Endothelial cell (in vitro differentiated cells): ENCODE measurements at regions not wholly inside any gene's neighbourhood (a gene's known extent, or its start where the extent isn't known, plus 50 kb on each side); places are given as distances from the start of the nearest gene placed in this dataset.

Experiments used
- DNase-seq: peaks from one replicate; pipeline ENCODE4 v3.0.0; 2021; ENCODE audit warnings: low spot score
- H3K27ac Mint-ChIP-seq: one replicate; pipeline ENCODE4 v1.8.0; 2021; ENCODE audit warnings: mixed read lengths, inconsistent platforms; ENCODE audit not compliant: unreplicated experiment
- H3K27me3 Mint-ChIP-seq: one replicate; pipeline ENCODE4 v1.8.0; 2021; ENCODE audit warnings: mild to moderate bottlenecking, moderate library complexity, mixed read lengths, inconsistent platforms; ENCODE audit not compliant: unreplicated experiment
- H3K36me3 Mint-ChIP-seq: one replicate; pipeline ENCODE4 v1.8.0; 2021; ENCODE audit warnings: mild to moderate bottlenecking, low read depth, mixed read lengths, inconsistent platforms; ENCODE audit not compliant: unreplicated experiment
- H3K4me1 Mint-ChIP-seq: one replicate; pipeline ENCODE4 v1.8.0; 2021; ENCODE audit warnings: mild to moderate bottlenecking, mixed read lengths, inconsistent platforms; ENCODE audit not compliant: unreplicated experiment
- H3K4me3 Mint-ChIP-seq: one replicate; pipeline ENCODE4 v1.8.0; 2021; ENCODE audit warnings: mild to moderate bottlenecking, mixed read lengths, inconsistent platforms; ENCODE audit not compliant: unreplicated experiment
- H3K9me3 Mint-ChIP-seq: one replicate; pipeline ENCODE4 v1.8.0; 2021; ENCODE audit warnings: mixed read lengths, inconsistent platforms; ENCODE audit not compliant: unreplicated experiment
- TF ChIP-seq, protein P1 (sequence below): fragments of 200-600 bp; sonication (generic); IDR thresholded peaks from one replicate; pipeline ENCODE4 v1.5.0; 2021; ENCODE audit warnings: antibody characterized with exemption; ENCODE audit not compliant: unreplicated experiment

DNA sequence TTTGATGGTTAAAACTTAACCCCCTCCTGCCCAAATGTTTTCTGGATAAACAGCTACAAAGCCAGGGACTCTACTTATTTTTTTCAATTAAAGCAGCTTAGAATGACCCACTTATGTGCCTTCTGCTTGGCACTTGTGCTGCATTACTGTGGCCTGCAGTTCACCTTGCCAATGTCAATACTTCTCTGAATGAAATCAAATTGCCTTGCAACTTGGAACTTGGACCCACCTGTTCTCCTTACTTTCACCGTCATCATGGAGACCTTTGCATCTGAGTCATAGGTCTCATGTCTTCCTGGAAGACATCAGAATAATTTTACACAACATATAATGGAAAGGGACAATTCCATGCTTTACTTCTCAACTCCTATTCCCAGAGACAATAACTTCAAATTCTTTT lies 92.1 kb upstream of the FHL2 start:
- Mint-ChIP-seq H3K27ac (no peak overlapping the region), H3K4me1 (no peaks in the 10 kb centered on the region), H3K9me3 (peaks cover 5% of the 10 kb centered on the region), H3K27me3 (no peaks in the 10 kb centered on the region), H3K4me3 (no peak overlapping the region), H3K36me3 (peaks cover 3% of the 10 kb centered on the region)
- DNase-seq, result no peak
- TF ChIP-seq, protein P1, sequence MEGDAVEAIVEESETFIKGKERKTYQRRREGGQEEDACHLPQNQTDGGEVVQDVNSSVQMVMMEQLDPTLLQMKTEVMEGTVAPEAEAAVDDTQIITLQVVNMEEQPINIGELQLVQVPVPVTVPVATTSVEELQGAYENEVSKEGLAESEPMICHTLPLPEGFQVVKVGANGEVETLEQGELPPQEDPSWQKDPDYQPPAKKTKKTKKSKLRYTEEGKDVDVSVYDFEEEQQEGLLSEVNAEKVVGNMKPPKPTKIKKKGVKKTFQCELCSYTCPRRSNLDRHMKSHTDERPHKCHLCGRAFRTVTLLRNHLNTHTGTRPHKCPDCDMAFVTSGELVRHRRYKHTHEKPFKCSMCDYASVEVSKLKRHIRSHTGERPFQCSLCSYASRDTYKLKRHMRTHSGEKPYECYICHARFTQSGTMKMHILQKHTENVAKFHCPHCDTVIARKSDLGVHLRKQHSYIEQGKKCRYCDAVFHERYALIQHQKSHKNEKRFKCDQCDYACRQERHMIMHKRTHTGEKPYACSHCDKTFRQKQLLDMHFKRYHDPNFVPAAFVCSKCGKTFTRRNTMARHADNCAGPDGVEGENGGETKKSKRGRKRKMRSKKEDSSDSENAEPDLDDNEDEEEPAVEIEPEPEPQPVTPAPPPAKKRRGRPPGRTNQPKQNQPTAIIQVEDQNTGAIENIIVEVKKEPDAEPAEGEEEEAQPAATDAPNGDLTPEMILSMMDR, result no peak

DNA sequence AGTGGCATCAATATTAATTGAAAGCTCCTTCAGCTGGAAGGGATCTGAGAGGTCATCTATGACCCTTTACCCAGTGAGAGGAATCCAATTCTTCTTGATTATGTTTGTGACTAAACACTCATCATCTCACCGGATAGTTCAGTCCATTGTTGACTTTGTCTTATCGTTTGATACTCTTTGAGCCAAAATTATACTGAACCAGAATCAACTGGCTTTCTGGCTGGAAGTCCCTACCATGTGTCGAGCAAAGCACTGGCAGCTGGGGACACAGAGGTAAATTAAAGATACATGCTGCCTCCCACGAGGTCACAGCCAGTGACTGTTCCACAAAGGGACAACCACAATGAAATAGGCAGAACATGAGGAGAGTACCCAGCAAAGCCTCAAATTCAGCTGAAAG lies 91.4 kb upstream of the FHL2 start:
- TF ChIP-seq, protein P1, result no peak
- Mint-ChIP-seq H3K27me3 (no peaks in the 10 kb centered on the region), H3K4me3 (no peak overlapping the region), H3K36me3 (peaks cover 3% of the 10 kb centered on the region), H3K9me3 (peaks cover 5% of the 10 kb centered on the region), H3K27ac (no peak overlapping the region), H3K4me1 (no peaks in the 10 kb centered on the region)
- no peak for DNase-seq

DNA sequence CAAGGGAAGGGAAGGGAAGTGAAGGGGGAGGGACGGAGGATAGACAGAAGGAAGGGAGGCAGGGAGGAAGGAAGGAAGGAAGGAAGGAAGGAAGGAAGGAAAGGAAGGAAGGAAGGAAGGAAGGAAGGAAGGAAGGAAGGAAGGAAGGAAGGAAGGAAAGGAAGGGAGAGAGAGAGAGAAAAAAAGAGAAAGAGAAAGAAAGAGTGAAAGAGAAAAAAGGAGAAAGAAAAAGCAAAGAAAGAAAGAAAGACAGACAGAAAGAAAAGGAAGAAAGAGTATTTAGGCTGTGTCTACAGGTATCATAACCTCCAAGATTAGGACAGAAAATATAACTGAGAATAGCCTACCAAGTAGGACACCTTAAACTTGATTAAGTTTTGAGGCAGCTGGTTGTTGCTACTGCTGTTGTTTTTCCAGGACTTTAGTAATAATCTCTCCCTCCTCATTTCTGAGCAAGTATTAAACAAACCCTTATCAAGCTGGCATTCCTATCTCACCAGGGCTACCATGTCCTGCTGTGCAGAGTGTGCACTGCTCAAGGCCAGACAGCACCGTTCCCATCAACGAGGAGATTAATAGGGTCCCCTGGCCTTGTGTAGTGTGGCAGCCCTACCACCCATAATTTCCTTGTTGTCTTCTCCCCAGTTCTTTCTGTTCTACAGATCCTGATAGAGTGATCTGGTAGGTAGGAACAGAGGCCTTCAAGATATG lies 90.5 kb upstream of the FHL2 start:
- TF ChIP-seq, protein P1, result no peak
- Mint-ChIP-seq H3K9me3 (peaks cover 5% of the 10 kb centered on the region), H3K4me3 (no peak overlapping the region), H3K4me1 (no peaks in the 10 kb centered on the region), H3K27ac (no peak overlapping the region), H3K36me3 (peaks cover 3% of the 10 kb centered on the region), H3K27me3 (no peaks in the 10 kb centered on the region)
- no peak for DNase-seq

DNA sequence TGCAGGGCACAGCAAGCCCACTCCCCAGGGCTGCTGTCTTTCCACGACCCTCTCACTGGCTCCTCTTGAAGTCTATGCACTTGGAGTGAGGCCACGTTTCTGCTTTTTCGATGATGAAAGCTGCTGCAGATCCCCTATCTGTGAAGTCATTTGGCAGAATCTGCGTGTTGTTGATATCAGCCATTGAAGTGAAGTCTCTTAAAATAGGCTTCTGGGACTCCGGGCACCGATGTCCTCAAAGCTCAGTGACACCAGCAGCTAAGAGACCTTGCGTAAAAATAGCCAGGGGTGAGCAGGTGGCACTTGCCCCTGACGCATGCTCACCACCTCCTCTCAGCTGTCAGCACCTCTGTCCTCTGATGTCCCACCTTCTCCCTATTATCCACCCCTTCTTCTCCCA lies 89.4 kb upstream of the FHL2 start:
- Mint-ChIP-seq H3K4me1 (no peaks in the 10 kb centered on the region), H3K27ac (no peak overlapping the region), H3K4me3 (no peak overlapping the region), H3K36me3 (peaks cover 3% of the 10 kb centered on the region), H3K27me3 (no peaks in the 10 kb centered on the region), H3K9me3 (peaks cover 5% of the 10 kb centered on the region)
- TF ChIP-seq, protein P1, result no peak
- DNase-seq, result no peak

DNA sequence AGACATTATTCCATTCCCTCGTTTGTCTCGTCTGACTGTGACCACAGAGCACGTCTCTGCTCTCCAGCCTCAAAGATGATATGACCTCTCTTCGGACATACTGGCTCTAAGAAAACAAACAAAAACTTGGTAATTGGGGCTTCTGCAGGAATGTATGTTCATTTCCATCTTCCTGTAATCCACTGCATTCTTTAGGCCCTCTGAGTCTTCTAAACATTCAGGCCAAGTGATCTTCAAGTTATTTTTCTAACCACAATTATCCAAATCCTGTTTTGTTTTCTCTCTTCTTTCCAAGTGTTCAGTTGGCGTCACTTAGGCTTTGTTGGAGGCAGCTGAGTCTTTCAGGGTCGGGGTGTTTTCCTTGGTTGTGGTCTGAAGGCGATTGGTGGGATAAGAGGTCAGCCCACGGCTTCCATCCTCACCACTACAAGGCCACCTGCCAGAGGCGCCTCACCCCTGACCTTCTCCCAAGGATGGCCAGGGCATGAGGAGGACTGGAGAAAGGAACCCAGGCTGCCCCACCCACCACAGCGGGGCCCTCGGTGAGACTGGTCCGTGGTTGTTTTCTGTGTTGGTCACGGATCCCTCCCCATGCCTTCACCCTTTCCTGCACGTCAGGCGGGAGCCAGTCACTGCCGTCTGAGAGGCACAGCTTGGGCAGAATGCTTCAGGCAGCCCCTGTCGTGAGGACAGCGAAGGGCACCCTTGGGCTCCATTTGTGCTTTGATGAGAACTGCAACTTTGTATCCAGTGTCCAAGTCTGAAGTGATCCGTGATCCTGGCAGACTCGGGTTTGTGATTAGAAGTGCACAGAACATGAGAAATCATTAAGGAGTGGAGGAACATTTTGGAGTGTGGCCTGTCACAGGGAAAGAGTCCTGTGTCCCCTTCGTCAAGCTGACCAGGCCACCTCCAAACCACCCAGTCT lies 88.6 kb upstream of the FHL2 start:
- no peak overlapping the region for H3K4me3 Mint-ChIP-seq
- TF ChIP-seq, protein P1, result no peak
- no peak for DNase-seq
- no peaks in the 10 kb centered on the region for H3K27me3 Mint-ChIP-seq
- no peaks in the 10 kb centered on the region for H3K9me3 Mint-ChIP-seq
- H3K36me3 Mint-ChIP-seq, result peaks cover 3% of the 10 kb centered on the region
- no peaks in the 10 kb centered on the region for H3K4me1 Mint-ChIP-seq
- no peak overlapping the region for H3K27ac Mint-ChIP-seq
